ENCODE measurements at regions not wholly inside any gene's neighbourhood (a gene's known extent, or its start where the extent isn't known, plus 50 kb on each side); places are given as distances from the start of the nearest gene placed in this dataset.

DNA sequence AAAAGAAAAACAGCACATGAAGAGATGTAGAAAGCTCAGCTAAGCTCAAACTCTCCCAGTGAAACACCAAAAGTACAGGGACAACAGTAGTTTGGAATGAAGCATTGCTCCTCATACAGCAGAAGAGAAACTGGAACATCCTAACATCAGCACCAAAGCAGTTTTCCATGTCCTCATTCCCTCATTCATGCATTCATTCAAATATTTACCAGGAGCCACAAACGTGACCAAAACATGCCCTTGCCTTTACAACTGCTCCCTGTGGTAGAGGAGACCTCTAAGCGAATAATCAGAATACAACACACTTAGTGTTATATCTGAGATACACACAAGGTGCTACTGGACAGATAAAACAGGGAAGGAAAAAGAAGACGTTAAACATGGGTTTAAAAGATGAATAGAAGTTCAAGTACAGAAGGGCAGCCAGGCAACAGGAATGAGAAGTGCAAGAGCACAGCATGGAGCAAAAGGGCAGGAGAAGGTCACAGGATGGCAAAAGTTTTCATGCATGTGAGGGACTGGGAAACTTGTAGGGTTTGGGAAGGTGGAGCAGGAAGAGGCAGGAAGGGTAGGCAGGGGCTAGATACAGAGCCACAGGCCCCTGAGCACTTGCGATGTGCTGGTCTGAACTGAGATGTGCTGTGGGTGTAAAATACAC is 58.5 kb upstream of the LMCD1 start:
- TF ChIP-seq, protein P1, sequence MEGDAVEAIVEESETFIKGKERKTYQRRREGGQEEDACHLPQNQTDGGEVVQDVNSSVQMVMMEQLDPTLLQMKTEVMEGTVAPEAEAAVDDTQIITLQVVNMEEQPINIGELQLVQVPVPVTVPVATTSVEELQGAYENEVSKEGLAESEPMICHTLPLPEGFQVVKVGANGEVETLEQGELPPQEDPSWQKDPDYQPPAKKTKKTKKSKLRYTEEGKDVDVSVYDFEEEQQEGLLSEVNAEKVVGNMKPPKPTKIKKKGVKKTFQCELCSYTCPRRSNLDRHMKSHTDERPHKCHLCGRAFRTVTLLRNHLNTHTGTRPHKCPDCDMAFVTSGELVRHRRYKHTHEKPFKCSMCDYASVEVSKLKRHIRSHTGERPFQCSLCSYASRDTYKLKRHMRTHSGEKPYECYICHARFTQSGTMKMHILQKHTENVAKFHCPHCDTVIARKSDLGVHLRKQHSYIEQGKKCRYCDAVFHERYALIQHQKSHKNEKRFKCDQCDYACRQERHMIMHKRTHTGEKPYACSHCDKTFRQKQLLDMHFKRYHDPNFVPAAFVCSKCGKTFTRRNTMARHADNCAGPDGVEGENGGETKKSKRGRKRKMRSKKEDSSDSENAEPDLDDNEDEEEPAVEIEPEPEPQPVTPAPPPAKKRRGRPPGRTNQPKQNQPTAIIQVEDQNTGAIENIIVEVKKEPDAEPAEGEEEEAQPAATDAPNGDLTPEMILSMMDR (conservative IDR thresholded peaks at IDR 0.05 in 1 of 2, IDR thresholded peaks at IDR 0.05 in 1 of 2; ENCODE audit: low read depth in 1 of 2, low read length in 2 of 2) = no peak
- no peak for TF ChIP-seq EZH2 (IDR thresholded peaks at IDR 0.05; ENCODE audit: low read length, missing control alignments)
